PC-3 (cell line): ENCODE measurements at regions not wholly inside any gene's neighbourhood (a gene's known extent, or its start where the extent isn't known, plus 50 kb on each side); places are given as distances from the start of the nearest gene placed in this dataset.

Experiments used
- CTCF ChIP-seq: fragments of 300-600 bp; sonication (generic); conservative IDR thresholded peaks from 2 replicates; pipeline ENCODE4 v1.5.1; 2017; ENCODE audit warnings: antibody characterized with exemption, low read depth, mild to moderate bottlenecking, low read length
- EZH2 ChIP-seq: fragments of 300-600 bp; sonication (generic); IDR thresholded peaks from one replicate; pipeline ENCODE4 v1.6.1; 2017; ENCODE audit warnings: antibody characterized with exemption, mild to moderate bottlenecking, low read length; ENCODE audit not compliant: unreplicated experiment

GRCh38 chr14:34179727-34180126, 228.9 kb upstream of the EGLN3 start:
- no peak for TF ChIP-seq CTCF
- TF ChIP-seq EZH2: no peak
